Activated T-helper 1 cell treated with anti-CD3 and anti-CD28 coated beads, Interleukin-12 subunit alpha, Interleukin-12 subunit beta, Interleukin-2, Interleukin-4 antibody, amounts not matched to agents 30 ng/mL and 10 ng/mL and 1 ng/mL, durations not matched to agents 14 hours and 24 hours and 36 hours (primary cell): ENCODE measurements at regions not wholly inside any gene's neighbourhood (a gene's known extent, or its start where the extent isn't known, plus 50 kb on each side); places are given as distances from the start of the nearest gene placed in this dataset.

Experiments
- DNase-seq: peaks from one replicate; pipeline ENCODE4 v3.0.0; 2021; ENCODE audit warnings: low spot score
- H3K27ac Mint-ChIP-seq: one replicate; pipeline ENCODE4 v1.8.0; 2021; ENCODE audit warnings: mild to moderate bottlenecking, mixed read lengths
- H3K27me3 Mint-ChIP-seq: one replicate; pipeline ENCODE4 v1.8.0; 2022; ENCODE audit warnings: mild to moderate bottlenecking, moderate library complexity, mixed read lengths; ENCODE audit not compliant: insufficient read depth
- H3K36me3 Mint-ChIP-seq: one replicate; pipeline ENCODE4 v1.8.0; 2021; ENCODE audit warnings: low read depth, mixed read lengths
- H3K4me1 Mint-ChIP-seq: one replicate; pipeline ENCODE4 v1.8.0; 2021; ENCODE audit warnings: low read depth, mixed read lengths
- H3K4me3 Mint-ChIP-seq: one replicate; pipeline ENCODE4 v1.8.0; 2021; ENCODE audit warnings: mild to moderate bottlenecking, moderate library complexity, mixed read lengths
- H3K9me3 Mint-ChIP-seq: one replicate; pipeline ENCODE4 v1.8.0; 2021; ENCODE audit warnings: mixed read lengths
- intact Hi-C: fragments of 100-400 bp; cut with micrococcal nuclease; formaldehyde crosslinking; loops from one replicate; pipeline ENCODE4 v1.15.1; 2024

DNA sequence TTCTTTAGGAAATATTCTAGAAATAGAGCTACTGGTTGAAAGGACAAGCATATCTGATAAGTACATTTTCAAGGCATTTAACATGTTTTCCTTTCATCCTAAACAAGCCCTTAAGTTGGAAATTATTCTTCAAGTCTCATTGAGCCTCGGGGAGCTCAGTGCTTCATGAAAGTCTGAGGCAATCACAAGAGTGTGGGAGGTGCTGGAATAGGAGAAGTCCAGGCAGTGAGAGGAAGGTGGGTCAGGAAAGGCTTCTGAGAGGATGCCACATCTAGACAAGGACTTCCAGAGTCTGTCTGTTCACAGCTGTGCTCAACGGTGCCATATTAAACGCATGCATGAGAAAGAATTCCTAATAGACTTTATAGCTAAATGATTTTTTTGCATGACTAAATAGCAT, 69.8 kb downstream of the CD83 start:
- intact Hi-C loops, result no loop called here
- Mint-ChIP-seq H3K4me1 (no peaks in the 10 kb centered on the region), H3K36me3 (no peaks in the 10 kb centered on the region), H3K27ac (no peak overlapping the region), H3K27me3 (peaks cover 11% of the 10 kb centered on the region), H3K4me3 (no peak overlapping the region), H3K9me3 (no peaks in the 10 kb centered on the region)
- DNase-seq, result no peak

GRCh38 chr6:14189074-14189473, 71.5 kb downstream of the CD83 start:
- H3K27me3 Mint-ChIP-seq, result peaks cover 17% of the 10 kb centered on the region
- no peaks in the 10 kb centered on the region for H3K9me3 Mint-ChIP-seq
- DNase-seq, result no peak
- no peak overlapping the region for H3K4me3 Mint-ChIP-seq
- intact Hi-C loops, result no loop called here
- no peak overlapping the region for H3K27ac Mint-ChIP-seq
- no peaks in the 10 kb centered on the region for H3K36me3 Mint-ChIP-seq
- no peaks in the 10 kb centered on the region for H3K4me1 Mint-ChIP-seq

GRCh38 chr6:14190191-14190928, 72.8 kb downstream of the CD83 start:
- intact Hi-C loops, result no loop called here
- H3K27ac Mint-ChIP-seq, result no peak overlapping the region
- H3K9me3 Mint-ChIP-seq, result no peaks in the 10 kb centered on the region
- H3K27me3 Mint-ChIP-seq, result peaks cover 17% of the 10 kb centered on the region
- H3K36me3 Mint-ChIP-seq, result no peaks in the 10 kb centered on the region
- no peak for DNase-seq
- H3K4me3 Mint-ChIP-seq, result no peak overlapping the region
- no peaks in the 10 kb centered on the region for H3K4me1 Mint-ChIP-seq

- Mint-ChIP-seq H3K27ac (no peak overlapping the region), H3K27me3 (peaks cover 17% of the 10 kb centered on the region), H3K36me3 (no peaks in the 10 kb centered on the region), H3K9me3 (no peaks in the 10 kb centered on the region), H3K4me3 (no peak overlapping the region), H3K4me1 (no peaks in the 10 kb centered on the region)
- intact Hi-C loops, result no loop called here
- DNase-seq, result no peak
These were observed 73.3 kb downstream of the CD83 start for GRCh38 chr6:14190929-14191224.

- Mint-ChIP-seq H3K4me3 (no peak overlapping the region), H3K27me3 (peaks cover 18% of the 10 kb centered on the region), H3K4me1 (no peaks in the 10 kb centered on the region), H3K36me3 (no peaks in the 10 kb centered on the region), H3K9me3 (no peaks in the 10 kb centered on the region), H3K27ac (no peak overlapping the region)
- no peak for DNase-seq
- intact Hi-C loops, result no loop called here
These were observed 74.2 kb downstream of the CD83 start for GRCh38 chr6:14191761-14192160.

DNA sequence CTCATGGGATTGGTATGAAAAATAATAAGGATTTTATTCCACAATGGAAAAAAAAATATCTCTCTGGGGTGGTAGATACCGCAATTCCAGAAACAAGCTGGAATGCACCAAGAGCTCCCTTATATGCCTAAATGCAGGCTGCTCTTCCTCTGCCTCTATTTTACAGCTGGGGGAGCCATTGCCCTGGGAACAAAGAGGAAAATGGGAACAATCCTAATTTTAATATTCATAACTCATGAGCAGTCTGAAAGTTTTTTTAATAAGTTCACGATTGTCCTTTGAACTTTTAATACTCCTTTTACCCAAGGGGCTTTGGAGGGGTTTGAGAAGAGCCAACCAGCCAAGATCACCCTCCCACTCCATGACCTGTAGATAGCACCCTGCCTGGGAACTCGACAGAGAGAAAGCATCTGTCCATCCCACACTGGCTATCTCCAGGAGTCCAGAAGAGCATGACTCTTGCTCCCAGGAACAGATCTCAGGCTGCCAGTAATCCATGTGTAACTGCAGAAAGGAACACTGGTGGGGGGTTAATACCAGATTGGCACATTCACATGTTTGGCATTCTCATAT, 74.7 kb downstream of the CD83 start:
- H3K27ac Mint-ChIP-seq, result no peak overlapping the region
- peaks cover 18% of the 10 kb centered on the region for H3K27me3 Mint-ChIP-seq
- no peaks in the 10 kb centered on the region for H3K9me3 Mint-ChIP-seq
- no peak overlapping the region for H3K4me3 Mint-ChIP-seq
- no peaks in the 10 kb centered on the region for H3K4me1 Mint-ChIP-seq
- no peaks in the 10 kb centered on the region for H3K36me3 Mint-ChIP-seq
- intact Hi-C loops, result no loop called here
- DNase-seq, result no peak

DNA sequence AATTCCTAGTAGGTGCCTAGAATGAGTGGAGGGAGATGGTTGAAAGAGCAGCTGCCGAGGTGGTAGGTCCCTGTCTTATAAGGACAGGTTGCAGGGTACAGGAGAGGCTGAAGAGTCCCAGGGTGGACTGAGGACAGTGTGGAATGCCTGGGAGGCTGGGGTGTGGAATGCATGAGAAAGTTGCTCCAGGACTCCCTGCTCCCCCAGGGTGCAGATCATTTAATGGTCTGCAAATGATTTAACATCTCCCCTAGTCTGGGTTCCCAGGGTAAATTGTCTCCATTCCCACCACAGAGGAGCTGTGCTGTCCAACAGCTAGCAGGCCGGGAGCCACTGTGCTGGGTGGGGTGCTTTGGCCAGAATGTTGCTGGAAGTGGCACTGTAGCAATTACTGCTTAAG, 76.0 kb downstream of the CD83 start:
- intact Hi-C loops, result no loop called here
- Mint-ChIP-seq H3K27ac (no peak overlapping the region), H3K27me3 (peaks cover 18% of the 10 kb centered on the region), H3K4me1 (no peaks in the 10 kb centered on the region), H3K36me3 (no peaks in the 10 kb centered on the region), H3K9me3 (no peaks in the 10 kb centered on the region), H3K4me3 (no peak overlapping the region)
- no peak for DNase-seq

- Mint-ChIP-seq H3K4me1 (no peaks in the 10 kb centered on the region), H3K27ac (no peak overlapping the region), H3K9me3 (no peaks in the 10 kb centered on the region), H3K27me3 (peaks cover 18% of the 10 kb centered on the region), H3K4me3 (no peak overlapping the region), H3K36me3 (no peaks in the 10 kb centered on the region)
- intact Hi-C loops, result no loop called here
- no peak for DNase-seq
These were observed 76.9 kb downstream of the CD83 start for GRCh38 chr6:14194483-14194882.

- H3K27ac Mint-ChIP-seq, result no peak overlapping the region
- H3K36me3 Mint-ChIP-seq, result no peaks in the 10 kb centered on the region
- intact Hi-C loops, result no loop called here
- no peaks in the 10 kb centered on the region for H3K4me1 Mint-ChIP-seq
- DNase-seq, result no peak
- H3K27me3 Mint-ChIP-seq, result peaks cover 18% of the 10 kb centered on the region
- no peak overlapping the region for H3K4me3 Mint-ChIP-seq
- no peaks in the 10 kb centered on the region for H3K9me3 Mint-ChIP-seq
These were observed 77.4 kb downstream of the CD83 start for GRCh38 chr6:14194976-14195375.

DNA sequence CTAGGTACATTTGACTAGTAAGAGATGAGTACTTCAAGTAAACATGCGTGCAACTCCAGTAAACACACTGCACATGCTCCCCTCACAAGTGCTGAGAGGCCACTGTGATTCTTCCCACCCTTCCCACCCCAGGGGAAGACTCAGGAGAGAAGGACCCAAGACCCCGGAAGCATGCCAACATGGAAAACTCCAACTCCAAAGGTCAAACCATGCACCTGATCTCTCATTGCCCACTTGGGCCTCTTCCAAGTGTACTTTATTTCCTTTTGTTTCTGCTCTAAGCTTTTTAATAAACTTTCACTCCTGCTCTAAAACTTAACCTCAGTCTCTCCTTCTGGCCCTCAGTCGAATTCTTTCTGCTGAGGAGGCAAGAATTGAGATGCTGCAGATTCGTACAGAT, 78.5 kb downstream of the CD83 start:
- Mint-ChIP-seq H3K4me1 (no peaks in the 10 kb centered on the region), H3K9me3 (peaks cover 5% of the 10 kb centered on the region), H3K4me3 (no peak overlapping the region), H3K27me3 (peaks cover 13% of the 10 kb centered on the region), H3K27ac (no peak overlapping the region), H3K36me3 (no peaks in the 10 kb centered on the region)
- intact Hi-C loops, result no loop called here
- no peak for DNase-seq

DNA sequence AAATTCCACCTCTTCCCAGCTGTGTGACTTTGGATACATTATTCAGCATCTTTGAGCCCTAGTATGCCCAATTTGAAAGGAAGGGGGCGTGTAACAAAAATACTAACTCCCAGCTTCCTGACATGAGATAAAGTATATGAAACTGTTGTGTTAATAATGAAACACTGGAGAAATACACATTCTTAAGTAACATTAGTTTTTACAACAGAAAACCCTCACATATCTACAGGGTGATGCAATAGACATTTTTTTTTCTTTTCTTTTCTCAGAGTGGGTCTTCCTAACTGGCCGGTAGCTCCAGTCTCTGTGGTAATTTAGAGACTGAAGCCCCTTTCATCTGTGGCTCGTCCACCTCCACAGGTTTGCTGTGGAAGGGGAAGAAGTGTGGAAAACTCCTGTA, 79.5 kb downstream of the CD83 start:
- H3K36me3 Mint-ChIP-seq, result no peaks in the 10 kb centered on the region

GRCh38 chr6:14200047-14200446, 82.5 kb downstream of the CD83 start:
- Mint-ChIP-seq H3K36me3 (no peaks in the 10 kb centered on the region), H3K4me1 (no peaks in the 10 kb centered on the region), H3K9me3 (peaks cover 5% of the 10 kb centered on the region), H3K4me3 (no peak overlapping the region), H3K27me3 (peaks cover 2% of the 10 kb centered on the region), H3K27ac (no peak overlapping the region)
- intact Hi-C loops, result no loop called here
- no peak for DNase-seq

More for the DNA sequence above, 79.5 kb downstream of the CD83 start:
- H3K27ac Mint-ChIP-seq, result no peak overlapping the region
- no peaks in the 10 kb centered on the region for H3K4me1 Mint-ChIP-seq
- intact Hi-C loops, result no loop called here
- peaks cover 5% of the 10 kb centered on the region for H3K9me3 Mint-ChIP-seq
- peaks cover 12% of the 10 kb centered on the region for H3K27me3 Mint-ChIP-seq
- no peak overlapping the region for H3K4me3 Mint-ChIP-seq
- no peak for DNase-seq

DNA sequence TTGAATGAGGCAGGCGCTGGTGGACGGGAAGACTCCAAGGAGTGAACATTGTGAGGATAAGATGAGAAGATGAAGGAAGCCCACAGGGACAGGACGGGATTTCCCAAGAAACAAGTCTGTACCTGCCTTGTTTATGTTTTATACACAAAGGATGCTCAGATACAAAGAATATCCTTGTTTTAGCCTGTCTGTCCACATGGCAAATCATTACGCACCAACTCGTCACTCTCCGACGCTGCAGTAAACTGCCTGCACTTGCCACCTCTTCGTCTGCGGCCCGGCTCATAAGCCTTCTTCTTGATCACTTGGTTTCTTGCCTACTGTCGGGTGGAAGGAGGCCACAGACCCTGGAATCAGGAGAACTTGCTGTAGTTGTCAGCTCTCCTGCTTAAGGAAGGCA, 85.4 kb downstream of the CD83 start:
- Mint-ChIP-seq H3K4me1 (no peaks in the 10 kb centered on the region), H3K9me3 (peaks cover 5% of the 10 kb centered on the region), H3K27me3 (peaks cover 1% of the 10 kb centered on the region), H3K4me3 (no peak overlapping the region), H3K27ac (no peak overlapping the region), H3K36me3 (no peaks in the 10 kb centered on the region)
- no peak for DNase-seq
- intact Hi-C loops, result no loop called here

GRCh38 chr6:14206391-14206790, 88.8 kb downstream of the CD83 start:
- Mint-ChIP-seq H3K4me3 (no peak overlapping the region), H3K27ac (no peak overlapping the region), H3K27me3 (peaks cover 1% of the 10 kb centered on the region), H3K36me3 (no peaks in the 10 kb centered on the region), H3K4me1 (peaks cover 17% of the 10 kb centered on the region), H3K9me3 (no peaks in the 10 kb centered on the region)
- intact Hi-C loops, result no loop called here
- no peak for DNase-seq
